ENCODE measurements at regions not wholly inside any gene's neighbourhood (a gene's known extent, or its start where the extent isn't known, plus 50 kb on each side); places are given as distances from the start of the nearest gene placed in this dataset.

- H4K5ac ChIP-seq (ENCODE audit: insufficient read length, low read depth, low read length): no peak overlapping the region
- H3K23ac ChIP-seq (ENCODE audit: insufficient read length): no peak overlapping the region
- WGBS, 2 experiments (ENCODE audit: extremely low coverage in 1 of 2, insufficient coverage in 1 of 2, insufficient read length in 1 of 2, insufficient replicate concordance in 2 of 2, low coverage in 1 of 2, low lambda C conversion rate in 2 of 2, missing lambda C conversion rate in 1 of 2): 84% methylated on average over 11 of the region's 11 CpGs; no CpG with 5 or more reads in 1 of the 2 experiments
- no peak overlapping the region for H2AK5ac ChIP-seq (ENCODE audit: low read depth, low read length)
- H4K20me1 ChIP-seq (replicated peaks in 1 of 2; ENCODE audit: control insufficient read depth in 1 of 2, insufficient read depth in 2 of 2, low read length in 2 of 2): no peaks in the 10 kb centered on the region
- no peak overlapping the region for H3K4me2 ChIP-seq (ENCODE audit: insufficient read depth in 1 of 2, low read depth in 2 of 2, low read length in 2 of 2)
- H3K4ac ChIP-seq (replicated peaks; ENCODE audit: insufficient read length, low read depth, low read length): peak overlapping the region; percentile 9
- H4K91ac ChIP-seq (replicated peaks; ENCODE audit: insufficient read length, low read length): peak overlapping the region; percentile 41
- H3K23me2 ChIP-seq (ENCODE audit: low read depth, low read length): no peaks in the 10 kb centered on the region; the same call in 1 of the 2 replicates
- DNase-seq (ENCODE audit: low read depth in 1 of 2, low spot score in 2 of 2) (no peak), FAIRE-seq (no peak)
- no peaks in the 10 kb centered on the region for H3K79me1 ChIP-seq (ENCODE audit: low read depth, low read length)
- H3K14ac ChIP-seq (ENCODE audit: insufficient read length): no peak overlapping the region
- H2BK15ac ChIP-seq (ENCODE audit: low read length): no peak overlapping the region
- no peak overlapping the region for H3K4me3 ChIP-seq (ENCODE audit: extremely low read depth in 1 of 4, insufficient read depth in 2 of 4, low read depth in 3 of 4, low read length in 4 of 4)
- H2AFZ ChIP-seq (ENCODE audit: low read length): no peak overlapping the region
- no peaks in the 10 kb centered on the region for H3K27me3 ChIP-seq (replicated peaks in 1 of 4; ENCODE audit: control insufficient read depth in 3 of 4, extremely low read depth in 1 of 4, insufficient read depth in 3 of 4, low read length in 3 of 4)
- no peaks in the 10 kb centered on the region for H3K79me2 ChIP-seq (ENCODE audit: control insufficient read depth in 1 of 2, insufficient read depth in 2 of 2, low read length in 2 of 2)
- H3K36me3 ChIP-seq (ENCODE audit: control insufficient read depth in 2 of 4, insufficient read depth in 4 of 4, low read length in 3 of 4): no peaks in the 10 kb centered on the region
- H2BK12ac ChIP-seq (ENCODE audit: low read depth, low read length): peak overlapping the region; percentile 91; the same call in 1 of the 2 replicates
- no peak overlapping the region for H2BK5ac ChIP-seq (ENCODE audit: low read depth, low read length)
- H3K9me3 ChIP-seq (ENCODE audit: insufficient read depth in 2 of 2, low read depth in 1 of 2, low read length in 1 of 2): no peaks in the 10 kb centered on the region
- 0 out of 2 replicates have a peak overlapping the region, but pooled peaks have one; percentile 68 for H2BK20ac ChIP-seq (ENCODE audit: low read length)
- peaks cover 2 to 6% (median 4%) of the 10 kb centered on the region in 4 experiments; a peak in 6 of 7 replicates for H3K4me1 ChIP-seq (replicated peaks in 1 of 4; ENCODE audit: control insufficient read depth in 3 of 4, insufficient read depth in 4 of 4, low read length in 3 of 4)
- no peak overlapping the region for H3K56ac ChIP-seq (replicated peaks; ENCODE audit: insufficient read length, low read depth, low read length)
- H3K18ac ChIP-seq (ENCODE audit: extremely low read depth, low read length): 0 out of 2 replicates have a peak overlapping the region, but pooled peaks have one; percentile 73
- H3K9ac ChIP-seq (replicated peaks in 1 of 4; ENCODE audit: extremely low read depth in 1 of 4, low read depth in 3 of 4, low read length in 3 of 4): no peak overlapping the region
- CTCF ChIA-PET (ENCODE audit: partially characterized antibody): interaction anchor here (1.2 to 7.3 kb wide), 4 partner anchors 12 to 98 kb away, joined by 3 to 120 read pairs (median 6); partner anchors contain the start of gene MYCN
- no peak overlapping the region for H3K27ac ChIP-seq (ENCODE audit: low read depth, low read length)
- H4K8ac ChIP-seq (ENCODE audit: extremely low read depth, insufficient read depth, low read length): no peak overlapping the region
- H2BK120ac ChIP-seq (replicated peaks; ENCODE audit: low read depth, low read length): no peak overlapping the region
- POLR2A ChIA-PET (ENCODE audit: partially characterized antibody): interaction anchor here (1.0 to 1.7 kb wide), 2 partner anchors 19 to 73 kb away, joined by 4 to 9 read pairs; no protein-coding TSS in a partner anchor
- no peak for TF ChIP-seq TEAD4 (IDR thresholded peaks at IDR 0.05; ENCODE audit: low read depth, low read length)
- no peak for TF ChIP-seq GABPA (IDR thresholded peaks at IDR 0.05; ENCODE audit: borderline replicate concordance, insufficient read depth, low read length)
- TF ChIP-seq BACH1 (IDR thresholded peaks at IDR 0.05; ENCODE audit: low read length): no peak
- TF ChIP-seq, protein P1, sequence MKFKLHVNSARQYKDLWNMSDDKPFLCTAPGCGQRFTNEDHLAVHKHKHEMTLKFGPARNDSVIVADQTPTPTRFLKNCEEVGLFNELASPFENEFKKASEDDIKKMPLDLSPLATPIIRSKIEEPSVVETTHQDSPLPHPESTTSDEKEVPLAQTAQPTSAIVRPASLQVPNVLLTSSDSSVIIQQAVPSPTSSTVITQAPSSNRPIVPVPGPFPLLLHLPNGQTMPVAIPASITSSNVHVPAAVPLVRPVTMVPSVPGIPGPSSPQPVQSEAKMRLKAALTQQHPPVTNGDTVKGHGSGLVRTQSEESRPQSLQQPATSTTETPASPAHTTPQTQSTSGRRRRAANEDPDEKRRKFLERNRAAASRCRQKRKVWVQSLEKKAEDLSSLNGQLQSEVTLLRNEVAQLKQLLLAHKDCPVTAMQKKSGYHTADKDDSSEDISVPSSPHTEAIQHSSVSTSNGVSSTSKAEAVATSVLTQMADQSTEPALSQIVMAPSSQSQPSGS (IDR thresholded peaks at IDR 0.05; ENCODE audit: low read length): no peak
- no peak for TF ChIP-seq EP300 (IDR thresholded peaks at IDR 0.05; ENCODE audit: borderline replicate concordance in 1 of 2, low read depth in 2 of 2, low read length in 2 of 2)
Measured at GRCh38 chr2:16031058-16031847, 90.9 kb downstream of the MYCN start.

All from H1 (cell line).